ENCODE measurements at regions not wholly inside any gene's neighbourhood (a gene's known extent, or its start where the extent isn't known, plus 50 kb on each side); places are given as distances from the start of the nearest gene placed in this dataset.
"Not testable (repeated sequence)": the region's sequence is repeated elsewhere in the genome, so short reads cannot be mapped to it uniquely, and the experiment has no call there.

GRCh38 chr2:131584380-131584779 is 56.7 kb downstream of the CCDC74A start:
- no peaks in the 10 kb centered on the region for H3K36me3 Mint-ChIP-seq
- no peak for DNase-seq (ENCODE audit: extremely low spot score, unreplicated experiment)
- H3K4me1 Mint-ChIP-seq (ENCODE audit: unreplicated experiment), result no peaks in the 10 kb centered on the region
- peaks cover 10% of the 10 kb centered on the region for H3K27me3 Mint-ChIP-seq
- no peaks in the 10 kb centered on the region for H3K9me3 Mint-ChIP-seq
- TF ChIP-seq CTCF (conservative IDR thresholded peaks at IDR 0.05), result no peak
- H3K4me3 Mint-ChIP-seq, result no peak overlapping the region
- no peak overlapping the region for H3K27ac Mint-ChIP-seq

GRCh38 chr2:131584940-131585339 is 57.3 kb downstream of the CCDC74A start:
- Mint-ChIP-seq H3K27ac (no peak overlapping the region), H3K27me3 (peaks cover 10% of the 10 kb centered on the region), H3K4me1 (ENCODE audit: unreplicated experiment) (no peaks in the 10 kb centered on the region), H3K9me3 (no peaks in the 10 kb centered on the region), H3K4me3 (no peak overlapping the region), H3K36me3 (no peaks in the 10 kb centered on the region)
- no peak for DNase-seq (ENCODE audit: extremely low spot score, unreplicated experiment)
- no peak for TF ChIP-seq CTCF (conservative IDR thresholded peaks at IDR 0.05)

- DNase-seq (ENCODE audit: extremely low spot score, unreplicated experiment), result no peak
- Mint-ChIP-seq H3K4me3 (no peak overlapping the region), H3K36me3 (no peaks in the 10 kb centered on the region), H3K27me3 (peaks cover 10% of the 10 kb centered on the region), H3K9me3 (no peaks in the 10 kb centered on the region), H3K4me1 (ENCODE audit: unreplicated experiment) (no peaks in the 10 kb centered on the region), H3K27ac (no peak overlapping the region)
- no peak for TF ChIP-seq CTCF (conservative IDR thresholded peaks at IDR 0.05)
Measured at GRCh38 chr2:131588152-131588873, 60.6 kb downstream of the CCDC74A start.

GRCh38 chr2:131589126-131589525 is 61.4 kb downstream of the CCDC74A start:
- H3K27me3 Mint-ChIP-seq; DNase-seq (ENCODE audit: extremely low spot score, unreplicated experiment); H3K36me3 Mint-ChIP-seq; H3K4me1 Mint-ChIP-seq (ENCODE audit: unreplicated experiment); H3K4me3 Mint-ChIP-seq; H3K9me3 Mint-ChIP-seq; H3K27ac Mint-ChIP-seq: not testable (repeated sequence)

- H3K27me3 Mint-ChIP-seq, result peaks cover 3% of the 10 kb centered on the region
- DNase-seq (ENCODE audit: extremely low spot score, unreplicated experiment), result no peak
- TF ChIP-seq CTCF (conservative IDR thresholded peaks at IDR 0.05), result no peak
- H3K36me3 Mint-ChIP-seq, result no peaks in the 10 kb centered on the region
- H3K4me1 Mint-ChIP-seq (ENCODE audit: unreplicated experiment), result no peaks in the 10 kb centered on the region
- no peak overlapping the region for H3K27ac Mint-ChIP-seq
- H3K4me3 Mint-ChIP-seq, result no peak overlapping the region
- no peaks in the 10 kb centered on the region for H3K9me3 Mint-ChIP-seq
Measured at GRCh38 chr2:131590366-131590765, 62.7 kb downstream of the CCDC74A start.

- Mint-ChIP-seq H3K4me1 (ENCODE audit: unreplicated experiment) (no peaks in the 10 kb centered on the region), H3K4me3 (no peak overlapping the region), H3K36me3 (no peaks in the 10 kb centered on the region), H3K27me3 (peaks cover 3% of the 10 kb centered on the region), H3K27ac (no peak overlapping the region), H3K9me3 (no peaks in the 10 kb centered on the region)
- no peak for TF ChIP-seq CTCF (conservative IDR thresholded peaks at IDR 0.05)
- no peak for DNase-seq (ENCODE audit: extremely low spot score, unreplicated experiment)
Measured at GRCh38 chr2:131590896-131591295, 63.2 kb downstream of the CCDC74A start.

- not testable (repeated sequence) for DNase-seq (ENCODE audit: extremely low spot score, unreplicated experiment); H3K4me1 Mint-ChIP-seq (ENCODE audit: unreplicated experiment); H3K27me3 Mint-ChIP-seq; H3K27ac Mint-ChIP-seq; H3K36me3 Mint-ChIP-seq; H3K9me3 Mint-ChIP-seq; H3K4me3 Mint-ChIP-seq
Measured at GRCh38 chr2:131596561-131596960, 68.9 kb downstream of the CCDC74A start.

- not testable (repeated sequence) for DNase-seq (ENCODE audit: extremely low spot score, unreplicated experiment); H3K9me3 Mint-ChIP-seq; H3K4me1 Mint-ChIP-seq (ENCODE audit: unreplicated experiment); H3K4me3 Mint-ChIP-seq; H3K27ac Mint-ChIP-seq; H3K36me3 Mint-ChIP-seq; H3K27me3 Mint-ChIP-seq
Measured at GRCh38 chr2:131602444-131602843, 74.8 kb downstream of the CCDC74A start.

- H3K27me3 Mint-ChIP-seq; H3K9me3 Mint-ChIP-seq; H3K36me3 Mint-ChIP-seq; H3K4me1 Mint-ChIP-seq (ENCODE audit: unreplicated experiment); DNase-seq (ENCODE audit: extremely low spot score, unreplicated experiment); H3K4me3 Mint-ChIP-seq; H3K27ac Mint-ChIP-seq: not testable (repeated sequence)
Measured at GRCh38 chr2:131604652-131605051, 77.0 kb downstream of the CCDC74A start.
